OCI-LY1 (cell line): ENCODE measurements at regions not wholly inside any gene's neighbourhood (a gene's known extent, or its start where the extent isn't known, plus 50 kb on each side); places are given as distances from the start of the nearest gene placed in this dataset.

ENCODE experiments used
- H2AFZ ChIP-seq: fragments of 200-600 bp; sonication (generic), shearing (Covaris generic); 2 replicates; pipeline ENCODE4 v1.6.0; 2014; ENCODE audit warnings: antibody characterized with exemption, mild to moderate bottlenecking, low read length
- H3F3A ChIP-seq: fragments of 200-600 bp; sonication (generic), shearing (Covaris generic); 2 replicates; pipeline ENCODE4 v1.6.0; 2014; ENCODE audit warnings: mild to moderate bottlenecking, antibody characterized with exemption, low read length, moderate library complexity; ENCODE audit not compliant: insufficient read depth
- H3K27ac ChIP-seq: fragments of 200-600 bp; sonication (generic); 2 replicates; pipeline ENCODE4 v1.5.1; 2014; ENCODE audit warnings: low read length, mixed run types, mild to moderate bottlenecking, low read depth; ENCODE audit not compliant: poor library complexity, severe bottlenecking
- H3K27me3 ChIP-seq: fragments of 200-600 bp; sonication (generic); 2 replicates; pipeline ENCODE4 v1.6.0; 2014; ENCODE audit warnings: antibody characterized with exemption, mild to moderate bottlenecking, low read length, moderate library complexity; ENCODE audit not compliant: insufficient read depth
- H3K36me3 ChIP-seq: fragments of 200-600 bp; sonication (generic); 2 replicates; pipeline ENCODE4 v1.6.1; 2014; ENCODE audit warnings: mild to moderate bottlenecking, antibody characterized with exemption, low read length, moderate library complexity, mixed read lengths; ENCODE audit not compliant: insufficient read depth
- H3K4me1 ChIP-seq: fragments of 200-600 bp; sonication (generic); 2 replicates; pipeline ENCODE4 v1.5.1; 2014; ENCODE audit warnings: mild to moderate bottlenecking, low read length, moderate library complexity; ENCODE audit not compliant: insufficient read depth, severe bottlenecking
- H3K4me2 ChIP-seq: fragments of 200-600 bp; sonication (generic), shearing (Covaris generic); 2 replicates; pipeline ENCODE4 v1.6.1; 2014; ENCODE audit warnings: low read length
- H3K4me3 ChIP-seq: fragments of 200-600 bp; sonication (generic); 2 replicates; pipeline ENCODE4 v1.5.1; 2014; ENCODE audit warnings: low read length, low read depth, mild to moderate bottlenecking, mixed read lengths; ENCODE audit not compliant: poor library complexity, severe bottlenecking
- H3K79me2 ChIP-seq: fragments of 200-600 bp; shearing (Covaris generic); 2 replicates; pipeline ENCODE4 v1.6.1; 2016; ENCODE audit warnings: mixed run types, low read length, mixed read lengths; ENCODE audit not compliant: insufficient read depth
- H3K9ac ChIP-seq: fragments of 200-600 bp; sonication (generic), shearing (Covaris generic); 2 replicates; pipeline ENCODE4 v1.6.1; 2014; ENCODE audit warnings: mild to moderate bottlenecking, low read length, mixed read lengths
- H3K9me2 ChIP-seq: fragments of 200-600 bp; sonication (generic), shearing (Covaris generic); 2 replicates; pipeline ENCODE4 v1.6.1; 2014; ENCODE audit warnings: low read depth, mild to moderate bottlenecking, low read length, mixed read lengths
- H3K9me3 ChIP-seq: fragments of 200-600 bp; shearing (Covaris generic); 2 replicates; pipeline ENCODE4 v1.6.1; 2014; ENCODE audit warnings: low read length, mixed read lengths
- H4K20me1 ChIP-seq: fragments of 200-600 bp; sonication (generic), shearing (Covaris generic); 2 replicates; pipeline ENCODE4 v1.6.0; 2016; ENCODE audit warnings: mild to moderate bottlenecking, low read length; ENCODE audit not compliant: insufficient read depth
- EZH2 ChIP-seq: fragments of 200-600 bp; sonication (generic), shearing (Covaris generic); IDR thresholded peaks from 2 replicates; pipeline ENCODE4 v1.8.0; 2017; ENCODE audit warnings: borderline replicate concordance, mixed run types, mild to moderate bottlenecking, antibody characterized with exemption, low read length, moderate library complexity, mixed read lengths
- TF ChIP-seq, protein P1 (sequence below): fragments of 200-600 bp; sonication (generic), shearing (Covaris generic); IDR thresholded peaks from 2 replicates; pipeline ENCODE4 v1.5.1; 2017; ENCODE audit warnings: mild to moderate bottlenecking, antibody characterized with exemption, low read length, moderate library complexity, mixed read lengths

- H3K4me2 ChIP-seq, result peak overlapping the region; percentile 4; the same call in 1 of the 2 replicates
- no peak overlapping the region for H3K4me3 ChIP-seq
- no peaks in the 10 kb centered on the region for H3K9me3 ChIP-seq
- no peaks in the 10 kb centered on the region for H4K20me1 ChIP-seq
- H3K9me2 ChIP-seq, result no peaks in the 10 kb centered on the region
- H3K4me1 ChIP-seq, result no peaks in the 10 kb centered on the region
- no peaks in the 10 kb centered on the region for H3K79me2 ChIP-seq
- no peak overlapping the region for H3K9ac ChIP-seq
- no peaks in the 10 kb centered on the region for H3K36me3 ChIP-seq
- no peak overlapping the region for H2AFZ ChIP-seq
- H3K27ac ChIP-seq, result no peak overlapping the region
- peaks cover 3% of the 10 kb centered on the region; the same call in 1 of the 2 replicates for H3K27me3 ChIP-seq
- TF ChIP-seq, protein P1, sequence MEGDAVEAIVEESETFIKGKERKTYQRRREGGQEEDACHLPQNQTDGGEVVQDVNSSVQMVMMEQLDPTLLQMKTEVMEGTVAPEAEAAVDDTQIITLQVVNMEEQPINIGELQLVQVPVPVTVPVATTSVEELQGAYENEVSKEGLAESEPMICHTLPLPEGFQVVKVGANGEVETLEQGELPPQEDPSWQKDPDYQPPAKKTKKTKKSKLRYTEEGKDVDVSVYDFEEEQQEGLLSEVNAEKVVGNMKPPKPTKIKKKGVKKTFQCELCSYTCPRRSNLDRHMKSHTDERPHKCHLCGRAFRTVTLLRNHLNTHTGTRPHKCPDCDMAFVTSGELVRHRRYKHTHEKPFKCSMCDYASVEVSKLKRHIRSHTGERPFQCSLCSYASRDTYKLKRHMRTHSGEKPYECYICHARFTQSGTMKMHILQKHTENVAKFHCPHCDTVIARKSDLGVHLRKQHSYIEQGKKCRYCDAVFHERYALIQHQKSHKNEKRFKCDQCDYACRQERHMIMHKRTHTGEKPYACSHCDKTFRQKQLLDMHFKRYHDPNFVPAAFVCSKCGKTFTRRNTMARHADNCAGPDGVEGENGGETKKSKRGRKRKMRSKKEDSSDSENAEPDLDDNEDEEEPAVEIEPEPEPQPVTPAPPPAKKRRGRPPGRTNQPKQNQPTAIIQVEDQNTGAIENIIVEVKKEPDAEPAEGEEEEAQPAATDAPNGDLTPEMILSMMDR, result no peak
- no peak for TF ChIP-seq EZH2
- no peaks in the 10 kb centered on the region for H3F3A ChIP-seq
These were observed 122.2 kb upstream of the TLE3 start for GRCh38 chr15:70219966-70220365.

DNA sequence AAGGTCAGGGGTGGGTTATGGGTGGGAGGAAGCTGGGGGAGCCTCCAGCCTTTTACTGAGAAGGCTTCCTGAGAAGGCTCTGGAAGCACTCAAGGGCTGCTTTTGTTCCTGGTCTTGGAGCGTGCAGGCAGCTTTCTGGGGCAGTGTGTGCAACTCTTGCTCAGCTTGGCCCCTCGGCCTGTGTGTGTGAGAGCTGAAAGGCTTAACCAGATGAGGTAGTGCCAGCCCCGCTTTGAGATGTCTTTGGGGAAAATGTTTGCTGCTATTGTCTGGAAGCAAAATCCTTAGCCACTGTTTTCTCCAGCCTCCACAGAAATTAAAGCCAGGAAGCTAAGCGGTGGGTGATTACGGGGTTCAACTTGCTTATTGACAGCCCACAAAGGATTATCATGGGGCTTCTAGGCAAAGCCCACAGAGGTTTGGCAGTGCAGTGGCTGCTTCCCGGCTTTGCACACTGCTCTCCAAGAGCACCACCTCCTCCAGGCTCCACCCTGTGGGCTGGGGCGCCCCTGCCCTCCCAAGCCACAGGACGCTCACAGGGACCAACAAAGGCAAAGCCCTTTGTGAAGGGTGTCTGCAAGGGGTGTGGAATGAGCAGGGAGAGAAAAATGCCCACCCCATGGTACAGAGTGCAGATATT is 121.7 kb upstream of the TLE3 start:
- no peak overlapping the region for H3K27ac ChIP-seq
- H2AFZ ChIP-seq, result no peak overlapping the region

DNA sequence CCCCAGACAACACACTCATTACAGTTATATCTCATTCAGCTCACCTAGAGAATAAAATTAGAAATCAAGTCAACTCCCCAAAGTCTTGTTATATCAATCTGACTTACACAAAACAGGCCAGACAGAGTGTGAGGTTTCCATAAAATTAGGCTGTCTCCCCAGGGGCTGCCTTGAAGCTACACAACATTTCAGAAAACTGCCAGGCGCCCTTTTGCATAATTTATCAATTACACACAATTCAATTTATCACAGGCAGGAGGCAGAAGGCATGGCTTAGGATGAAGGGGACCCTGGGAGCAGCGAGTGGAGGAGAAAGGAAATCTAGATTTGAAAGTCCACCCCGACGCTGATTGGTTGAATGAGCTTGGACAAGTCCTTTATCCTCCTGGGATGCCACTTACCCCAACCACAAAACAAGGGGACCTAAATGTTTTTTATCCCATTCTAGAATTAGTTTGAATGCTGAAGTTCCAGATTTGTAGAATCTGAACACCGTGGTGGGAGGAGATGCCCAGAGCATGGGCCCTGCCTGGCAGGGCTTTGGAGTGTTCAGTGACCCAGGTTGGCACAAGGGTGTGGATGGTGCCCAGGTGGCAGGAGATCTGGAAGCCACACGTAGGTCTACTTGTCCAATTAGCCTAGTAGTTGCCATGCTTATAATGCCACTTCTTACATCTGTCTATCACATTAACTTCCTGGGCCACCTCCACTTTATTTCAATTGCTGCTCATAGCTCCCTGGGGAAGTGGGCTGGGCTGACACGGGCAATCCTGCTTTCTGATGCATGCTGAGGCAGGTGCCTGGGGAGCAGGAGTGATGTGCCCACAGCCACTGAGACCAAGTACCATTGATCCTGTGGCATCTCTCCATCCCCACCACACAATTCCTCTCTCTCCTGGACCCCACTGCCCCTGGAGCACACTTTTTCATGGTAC is 119.8 kb upstream of the TLE3 start:
- H3K4me3 ChIP-seq, result no peak overlapping the region
- no peaks in the 10 kb centered on the region for H3K4me1 ChIP-seq
- H2AFZ ChIP-seq, result no peak overlapping the region
- no peaks in the 10 kb centered on the region for H3F3A ChIP-seq
- H3K9me2 ChIP-seq, result no peaks in the 10 kb centered on the region
- H3K79me2 ChIP-seq, result no peaks in the 10 kb centered on the region
- H3K36me3 ChIP-seq, result no peaks in the 10 kb centered on the region
- H3K27ac ChIP-seq, result no peak overlapping the region
- H4K20me1 ChIP-seq, result no peaks in the 10 kb centered on the region
- H3K9ac ChIP-seq, result no peak overlapping the region
- peaks cover 7% of the 10 kb centered on the region for H3K27me3 ChIP-seq
- H3K4me2 ChIP-seq, result no peak overlapping the region
- no peaks in the 10 kb centered on the region for H3K9me3 ChIP-seq
- no peak for TF ChIP-seq EZH2
- TF ChIP-seq, protein P1, result no peak

More for the DNA sequence above, 121.7 kb upstream of the TLE3 start:
- H3K36me3 ChIP-seq, result no peaks in the 10 kb centered on the region
- peaks cover 3% of the 10 kb centered on the region; the same call in 1 of the 2 replicates for H3K27me3 ChIP-seq
- no peaks in the 10 kb centered on the region for H3K79me2 ChIP-seq
- H3K9ac ChIP-seq, result no peak overlapping the region
- H3K9me3 ChIP-seq, result no peaks in the 10 kb centered on the region
- H3K4me1 ChIP-seq, result no peaks in the 10 kb centered on the region
- H3K4me3 ChIP-seq, result no peak overlapping the region
- H4K20me1 ChIP-seq, result no peaks in the 10 kb centered on the region
- no peaks in the 10 kb centered on the region for H3F3A ChIP-seq
- TF ChIP-seq EZH2, result no peak
- TF ChIP-seq, protein P1, result no peak
- H3K4me2 ChIP-seq, result no peak overlapping the region
- no peaks in the 10 kb centered on the region for H3K9me2 ChIP-seq
